BLaER1 (cell line): ENCODE measurements at regions not wholly inside any gene's neighbourhood (a gene's known extent, or its start where the extent isn't known, plus 50 kb on each side); places are given as distances from the start of the nearest gene placed in this dataset.

Experiments
- H3K27ac ChIP-seq: shearing (Covaris generic); formaldehyde crosslinking; 2 replicates; pipeline ENCODE4 v1.8.1; 2022
- H3K27me3 ChIP-seq: shearing (Covaris generic); formaldehyde crosslinking; 2 replicates; pipeline ENCODE4 v1.8.1; 2022
- H3K36me3 ChIP-seq: shearing (Covaris generic); formaldehyde crosslinking; 2 replicates; pipeline ENCODE4 v1.8.1; 2022
- H3K4me1 ChIP-seq: shearing (Covaris generic); formaldehyde crosslinking; 2 replicates; pipeline ENCODE4 v1.8.1; 2022
- H3K4me2 ChIP-seq: shearing (Covaris generic); formaldehyde crosslinking; 2 replicates; pipeline ENCODE4 v1.8.1; 2022
- H3K4me3 ChIP-seq: shearing (Covaris generic); formaldehyde crosslinking; 2 replicates; pipeline ENCODE4 v1.8.1; 2022
- H3K9ac ChIP-seq: shearing (Covaris generic); formaldehyde crosslinking; 2 replicates; pipeline ENCODE4 v1.8.1; 2022
- H3K9me3 ChIP-seq: shearing (Covaris generic); formaldehyde crosslinking; 2 replicates; pipeline ENCODE4 v1.8.1; 2022
- H4K20me1 ChIP-seq: shearing (Covaris generic); formaldehyde crosslinking; 2 replicates; pipeline ENCODE4 v1.8.1; 2022
- Cebpa-rat ChIP-seq: shearing (Covaris generic); IDR thresholded peaks from 2 replicates; pipeline ENCODE4 v1.8.1; 2022

DNA sequence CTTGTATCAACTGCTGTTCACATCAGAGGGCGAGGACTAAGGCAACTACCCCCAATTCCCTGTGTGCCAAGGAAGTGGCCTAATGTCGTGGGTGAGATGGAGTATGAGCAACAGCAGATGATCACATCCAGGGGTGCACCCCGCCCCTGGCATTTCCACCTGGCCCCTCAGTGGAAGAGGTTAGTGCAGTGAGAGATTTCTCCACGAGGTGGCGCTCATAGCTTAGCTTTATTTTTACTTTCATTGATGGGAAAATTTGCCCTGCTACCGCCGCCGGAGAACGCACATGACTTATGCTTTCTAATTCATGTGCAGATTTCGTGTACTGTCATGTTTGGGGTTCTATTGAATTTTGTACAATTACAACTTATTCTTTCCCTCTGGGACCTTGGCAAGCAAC, 470.6 kb upstream of the MEX3C start:
- Histone ChIP-seq H3K36me3 (no peaks in the 10 kb centered on the region), H3K27me3 (no peaks in the 10 kb centered on the region), H3K9me3 (no peaks in the 10 kb centered on the region), H3K9ac (no peak overlapping the region), H3K4me2 (no peak overlapping the region), H4K20me1 (no peaks in the 10 kb centered on the region), H3K4me1 (0 out of 2 replicates have a peak, but pooled peaks cover 6% of the 10 kb centered on the region), H3K4me3 (no peak overlapping the region), H3K27ac (no peak overlapping the region)
- TF ChIP-seq Cebpa-rat: no peak

DNA sequence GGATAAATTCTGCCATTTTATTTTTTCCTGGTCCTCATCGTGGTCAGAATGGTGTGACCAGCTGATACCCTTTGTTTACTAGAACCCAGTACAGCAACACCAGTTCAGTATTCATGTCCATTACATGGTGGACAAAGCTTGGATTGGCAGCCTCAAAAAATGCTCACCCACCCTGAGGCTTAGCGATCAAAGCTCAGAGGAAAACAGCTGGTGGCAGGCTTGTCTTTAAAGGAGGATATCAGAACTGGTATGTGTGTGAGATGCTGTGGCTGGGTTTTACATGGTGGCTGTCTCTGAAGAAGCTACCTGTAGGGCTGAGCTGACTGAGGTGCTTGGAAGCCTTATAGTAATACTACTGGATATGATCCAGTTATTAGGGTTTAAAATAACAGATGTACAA, 471.1 kb upstream of the MEX3C start:
- no peak for TF ChIP-seq Cebpa-rat
- Histone ChIP-seq H3K4me3 (no peak overlapping the region), H3K9ac (no peak overlapping the region), H3K27ac (no peak overlapping the region), H3K4me1 (0 out of 2 replicates have a peak, but pooled peaks cover 6% of the 10 kb centered on the region), H3K4me2 (no peak overlapping the region), H4K20me1 (no peaks in the 10 kb centered on the region), H3K9me3 (no peaks in the 10 kb centered on the region), H3K36me3 (no peaks in the 10 kb centered on the region), H3K27me3 (no peaks in the 10 kb centered on the region)

DNA sequence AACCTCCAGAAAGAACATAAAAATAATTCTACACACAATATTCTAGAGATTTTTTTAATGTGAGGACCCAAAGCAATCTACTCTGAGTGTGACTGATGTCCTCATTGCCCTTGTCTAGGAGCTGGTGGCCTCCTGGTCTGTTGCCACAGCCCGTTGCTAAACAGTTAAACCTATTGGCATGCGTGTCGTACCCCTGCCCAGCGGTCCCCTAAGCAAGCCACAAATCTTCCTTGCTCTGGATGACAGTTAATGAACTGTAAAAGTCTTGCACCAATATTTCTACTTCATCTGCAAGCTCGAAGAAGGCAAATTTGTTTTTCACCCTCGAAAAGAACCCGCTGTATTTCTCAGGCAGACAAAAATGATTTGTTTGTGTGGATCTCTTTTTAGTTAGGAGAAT, 489.1 kb upstream of the MEX3C start:
- 0 out of 2 replicates have a peak, but pooled peaks cover under 1% of the 10 kb centered on the region for H3K9me3 ChIP-seq
- TF ChIP-seq Cebpa-rat: no peak
- H3K4me1 ChIP-seq: no peaks in the 10 kb centered on the region
- no peaks in the 10 kb centered on the region for H3K27me3 ChIP-seq
- no peak overlapping the region for H3K4me2 ChIP-seq
- no peaks in the 10 kb centered on the region for H4K20me1 ChIP-seq
- no peak overlapping the region for H3K27ac ChIP-seq
- no peak overlapping the region for H3K4me3 ChIP-seq
- H3K36me3 ChIP-seq: no peaks in the 10 kb centered on the region
- H3K9ac ChIP-seq: no peak overlapping the region

DNA sequence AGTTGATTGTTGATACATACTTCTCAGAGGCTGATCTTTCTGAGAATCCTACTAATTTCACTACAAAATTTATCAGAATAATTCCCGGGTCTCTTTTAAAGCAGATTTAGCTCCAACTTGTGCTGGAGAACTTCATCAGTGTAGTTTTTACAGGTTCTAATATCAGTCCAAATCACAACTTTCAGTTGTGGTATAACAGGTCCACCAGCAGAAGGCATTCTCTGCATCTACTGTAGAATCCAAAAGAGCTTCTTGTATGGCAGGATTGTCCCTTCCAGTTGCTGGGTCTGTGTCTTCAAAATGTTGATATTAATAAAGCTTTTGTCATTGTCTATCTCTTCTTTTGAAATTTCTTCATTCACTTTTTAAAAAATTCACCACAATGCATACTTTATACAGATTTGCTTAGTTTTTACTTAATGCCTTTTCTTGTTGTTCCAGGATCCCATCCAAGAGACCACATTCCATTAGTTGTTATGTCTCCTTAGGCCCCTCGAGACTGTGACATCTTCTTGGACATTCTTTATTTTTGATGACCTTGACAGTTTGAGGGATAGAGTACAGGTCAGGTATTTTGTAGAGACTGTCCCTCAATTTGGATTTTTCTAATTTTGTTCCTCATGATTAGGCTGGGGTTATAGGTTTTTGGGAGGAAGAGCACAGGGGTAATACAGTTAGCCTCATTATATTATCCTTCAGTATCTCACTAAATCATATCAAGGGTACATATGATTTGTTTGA, 490.5 kb upstream of the MEX3C start:
- Histone ChIP-seq H3K4me3 (no peak overlapping the region), H3K9ac (no peak overlapping the region), H3K27me3 (no peaks in the 10 kb centered on the region), H4K20me1 (no peaks in the 10 kb centered on the region), H3K36me3 (no peaks in the 10 kb centered on the region), H3K27ac (no peak overlapping the region), H3K9me3 (no peaks in the 10 kb centered on the region), H3K4me1 (no peaks in the 10 kb centered on the region), H3K4me2 (no peak overlapping the region)
- TF ChIP-seq Cebpa-rat: no peak

DNA sequence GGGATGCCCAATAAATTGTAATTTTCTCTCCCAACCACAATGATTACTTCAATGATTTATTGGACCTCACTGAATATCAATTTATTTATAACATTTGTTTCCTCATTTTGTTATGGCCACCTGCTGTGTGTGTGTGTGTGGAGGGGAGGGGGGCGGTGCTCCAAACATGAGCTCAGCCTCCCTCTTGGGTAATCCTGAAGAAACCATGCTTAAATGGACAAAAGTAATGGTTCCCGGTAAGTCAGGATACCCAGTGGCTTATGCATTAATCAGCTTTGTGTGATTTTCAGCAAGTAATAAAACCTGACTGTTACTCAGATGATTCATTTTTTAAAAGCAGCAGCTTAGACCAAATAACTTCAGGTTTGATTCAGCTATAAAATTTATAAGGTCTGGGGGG, 495.1 kb upstream of the MEX3C start:
- Histone ChIP-seq H4K20me1 (no peaks in the 10 kb centered on the region), H3K4me3 (no peak overlapping the region), H3K36me3 (no peaks in the 10 kb centered on the region), H3K4me2 (no peak overlapping the region), H3K4me1 (no peaks in the 10 kb centered on the region), H3K27ac (no peak overlapping the region), H3K27me3 (no peaks in the 10 kb centered on the region), H3K9me3 (no peaks in the 10 kb centered on the region), H3K9ac (no peak overlapping the region)
- TF ChIP-seq Cebpa-rat: no peak

DNA sequence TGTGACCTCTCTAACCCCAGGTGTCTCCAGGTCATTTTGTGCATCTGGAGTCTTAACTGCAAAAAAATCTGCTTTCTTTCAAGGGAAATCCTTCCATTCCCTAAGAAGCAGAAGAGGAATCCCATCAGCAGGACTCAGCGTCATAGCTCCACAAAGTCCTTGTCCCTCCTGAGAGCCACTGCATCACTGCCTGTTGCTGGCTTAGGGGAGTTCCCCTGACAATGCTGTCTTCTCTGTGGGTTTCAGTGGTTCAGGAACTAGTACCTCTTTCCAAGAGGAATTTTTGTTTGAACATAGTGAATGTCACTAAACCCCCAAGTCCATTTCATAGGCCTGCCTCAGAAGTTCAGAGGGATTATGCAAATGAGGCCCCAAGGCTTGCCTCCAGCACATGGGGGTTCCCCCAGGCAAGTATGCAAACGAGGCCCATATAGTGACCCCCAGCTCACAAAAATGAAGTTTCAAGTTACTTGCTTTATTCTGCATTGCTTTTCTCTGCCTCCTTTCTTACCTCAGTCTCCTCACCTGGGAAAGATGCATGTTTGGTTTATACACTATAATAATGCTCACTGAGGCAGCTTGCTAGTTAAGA, 513.9 kb upstream of the MEX3C start:
- no peak overlapping the region for H3K4me2 ChIP-seq
- no peaks in the 10 kb centered on the region; the same call in 1 of the 2 replicates for H3K4me1 ChIP-seq
- no peaks in the 10 kb centered on the region for H3K36me3 ChIP-seq
- no peak for TF ChIP-seq Cebpa-rat
- no peaks in the 10 kb centered on the region for H3K27me3 ChIP-seq
- H3K27ac ChIP-seq: no peak overlapping the region
- H3K4me3 ChIP-seq: no peak overlapping the region
- no peaks in the 10 kb centered on the region for H4K20me1 ChIP-seq
- peaks cover 9% of the 10 kb centered on the region for H3K9me3 ChIP-seq
- no peak overlapping the region for H3K9ac ChIP-seq

DNA sequence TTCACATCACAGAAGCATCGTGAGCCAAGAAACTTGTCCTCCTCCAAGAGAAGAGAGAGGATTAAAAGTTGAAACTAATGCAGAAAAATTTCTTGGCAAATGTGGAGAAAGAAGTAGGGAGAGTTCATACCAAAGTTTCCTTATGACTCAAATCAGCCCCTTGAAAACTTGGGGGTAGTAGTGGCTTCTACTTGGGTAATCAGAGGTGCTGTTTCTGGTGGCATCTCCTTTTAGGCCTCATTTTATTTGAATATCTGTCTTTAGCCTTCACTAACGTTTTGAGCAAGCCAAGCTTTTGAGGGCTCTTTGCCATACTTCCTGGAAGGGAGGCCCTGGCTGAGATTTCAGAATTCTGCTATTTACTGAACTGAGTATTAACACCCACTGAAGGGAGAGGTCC, 515.3 kb upstream of the MEX3C start:
- no peak overlapping the region for H3K4me2 ChIP-seq
- no peaks in the 10 kb centered on the region; the same call in 1 of the 2 replicates for H3K4me1 ChIP-seq
- no peaks in the 10 kb centered on the region for H3K36me3 ChIP-seq
- no peak for TF ChIP-seq Cebpa-rat
- no peak overlapping the region for H3K4me3 ChIP-seq
- H4K20me1 ChIP-seq: no peaks in the 10 kb centered on the region
- H3K27ac ChIP-seq: no peak overlapping the region
- H3K9ac ChIP-seq: no peak overlapping the region
- H3K9me3 ChIP-seq: no peaks in the 10 kb centered on the region; the same call in 1 of the 2 replicates
- no peaks in the 10 kb centered on the region for H3K27me3 ChIP-seq

DNA sequence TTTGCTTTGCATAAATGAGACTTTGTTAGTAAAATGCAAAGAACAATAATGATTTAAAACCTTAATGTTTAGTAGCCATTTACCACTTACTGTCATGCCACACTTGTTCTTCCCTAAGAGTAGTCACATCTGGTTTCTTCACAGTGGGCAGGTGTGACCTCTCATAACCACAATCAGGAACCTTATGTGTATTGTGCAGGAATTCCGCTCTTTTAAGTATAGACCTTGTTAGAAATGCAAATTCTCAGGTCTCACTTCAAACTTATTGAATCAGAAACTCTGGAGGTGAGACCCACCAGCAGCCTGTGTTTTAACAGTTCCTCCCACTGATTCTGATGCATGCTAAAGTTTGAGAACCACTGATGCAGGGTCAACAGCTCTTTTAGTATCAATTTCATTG, 518.8 kb upstream of the MEX3C start:
- Histone ChIP-seq H3K9me3 (no peaks in the 10 kb centered on the region; the same call in 1 of the 2 replicates), H3K9ac (no peak overlapping the region), H3K4me1 (no peaks in the 10 kb centered on the region), H3K27me3 (no peaks in the 10 kb centered on the region), H3K4me3 (no peak overlapping the region), H3K4me2 (no peak overlapping the region), H3K27ac (no peak overlapping the region), H4K20me1 (no peaks in the 10 kb centered on the region), H3K36me3 (no peaks in the 10 kb centered on the region)
- no peak for TF ChIP-seq Cebpa-rat

DNA sequence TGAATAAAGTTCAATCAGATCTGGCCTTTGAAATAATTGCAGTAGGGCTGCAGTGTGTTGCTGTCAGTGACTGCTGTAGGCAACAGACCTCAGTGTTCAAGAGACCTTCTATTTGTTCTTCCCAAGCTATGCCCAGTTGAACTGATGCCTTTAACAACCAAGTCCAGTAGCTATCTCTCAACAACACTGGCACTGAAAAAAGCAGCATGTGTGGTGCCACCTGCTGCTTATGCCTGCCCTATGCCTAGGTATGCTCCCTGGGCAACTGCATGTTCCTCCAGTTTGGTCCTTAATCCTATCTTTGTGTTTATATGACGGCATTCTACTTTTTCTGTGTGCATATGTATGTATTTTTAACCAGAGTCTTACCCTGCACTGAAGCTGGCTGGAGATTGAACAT, 523.9 kb upstream of the MEX3C start:
- Histone ChIP-seq H3K9ac (no peak overlapping the region), H3K27ac (no peak overlapping the region), H3K4me2 (no peak overlapping the region), H3K4me3 (no peak overlapping the region), H4K20me1 (no peaks in the 10 kb centered on the region), H3K4me1 (no peaks in the 10 kb centered on the region), H3K36me3 (no peaks in the 10 kb centered on the region), H3K27me3 (no peaks in the 10 kb centered on the region), H3K9me3 (no peaks in the 10 kb centered on the region)
- TF ChIP-seq Cebpa-rat: no peak

DNA sequence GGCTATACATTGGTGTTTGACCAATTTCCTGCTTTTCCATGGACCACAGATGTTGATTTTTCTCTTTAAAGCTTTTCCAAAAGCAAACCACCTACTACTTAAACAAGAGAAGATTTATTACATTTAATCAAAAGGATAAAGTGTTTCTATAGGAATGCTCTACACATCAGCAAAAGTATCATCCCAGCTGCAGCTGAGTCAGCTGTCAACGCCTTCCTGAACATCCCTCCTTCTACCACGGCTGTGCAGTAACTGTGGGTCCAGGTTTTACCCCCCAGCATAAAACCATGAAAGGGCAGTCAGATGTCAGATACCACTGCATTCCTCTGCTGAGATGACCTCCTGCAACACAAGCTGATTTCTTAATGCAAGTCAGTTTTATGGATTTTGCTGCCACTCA, 524.5 kb upstream of the MEX3C start:
- Histone ChIP-seq H3K36me3 (no peaks in the 10 kb centered on the region), H3K4me3 (no peak overlapping the region), H4K20me1 (no peaks in the 10 kb centered on the region), H3K4me2 (no peak overlapping the region), H3K9ac (no peak overlapping the region), H3K27me3 (no peaks in the 10 kb centered on the region), H3K9me3 (no peaks in the 10 kb centered on the region), H3K27ac (no peak overlapping the region), H3K4me1 (no peaks in the 10 kb centered on the region)
- no peak for TF ChIP-seq Cebpa-rat
